Stimulated activated CD8-positive, alpha-beta memory T cell treated with anti-CD3 and anti-CD28 coated beads, Interleukin-12 subunit alpha, Interleukin-12 subunit beta, amount 100 ng/mL, for 4 hours (primary cell): ENCODE measurements at regions not wholly inside any gene's neighbourhood (a gene's known extent, or its start where the extent isn't known, plus 50 kb on each side); places are given as distances from the start of the nearest gene placed in this dataset.

ENCODE experiments used
- DNase-seq: peaks from one replicate; pipeline ENCODE4 v3.0.0-alpha.2; 2020; ENCODE audit warnings: low read depth

- no peak for DNase-seq
These were observed 209.8 kb upstream of the PLEKHG7 start for GRCh38 chr12:92492995-92493394.

DNA sequence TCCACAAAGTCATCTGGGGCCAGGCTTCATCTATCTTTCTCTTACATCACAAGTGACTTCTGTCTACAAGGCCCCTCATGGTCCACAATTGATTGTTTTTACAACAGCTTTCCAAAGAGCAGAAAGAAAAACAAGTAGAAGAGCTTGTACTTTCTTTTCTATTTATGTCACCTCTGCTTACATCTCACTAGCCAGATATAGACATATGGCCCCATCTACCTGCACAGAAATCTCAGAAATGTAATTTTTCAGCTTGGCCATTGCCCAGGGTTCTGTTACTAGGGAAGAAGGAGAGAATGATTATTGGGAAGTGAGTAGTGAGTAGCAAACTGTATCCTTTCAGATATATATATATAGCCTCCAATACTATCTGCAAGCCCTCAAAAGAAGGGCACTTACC, 210.5 kb upstream of the PLEKHG7 start:
- DNase-seq, result no peak

DNA sequence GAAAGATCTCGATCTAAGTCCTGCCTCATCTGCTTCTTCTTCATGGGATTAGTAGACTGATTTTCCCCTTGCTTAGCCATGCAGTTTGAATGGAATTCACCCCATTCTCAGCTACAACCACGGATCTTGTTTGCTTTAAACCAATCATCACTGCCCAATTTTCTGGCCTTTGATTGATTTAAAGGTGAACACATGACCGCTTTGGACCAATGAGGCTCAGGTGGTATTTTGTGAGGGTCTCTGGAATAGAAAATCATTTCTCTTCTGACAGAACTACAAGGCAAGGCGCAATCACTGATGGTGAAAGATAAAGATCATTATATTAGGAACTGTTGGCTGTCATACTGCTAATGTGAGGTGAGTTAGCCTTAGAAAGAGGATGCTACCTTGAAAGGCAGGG, 213.0 kb upstream of the PLEKHG7 start:
- DNase-seq, result no peak

GRCh38 chr12:92488735-92489134, 214.1 kb upstream of the PLEKHG7 start:
- DNase-seq, result no peak

DNA sequence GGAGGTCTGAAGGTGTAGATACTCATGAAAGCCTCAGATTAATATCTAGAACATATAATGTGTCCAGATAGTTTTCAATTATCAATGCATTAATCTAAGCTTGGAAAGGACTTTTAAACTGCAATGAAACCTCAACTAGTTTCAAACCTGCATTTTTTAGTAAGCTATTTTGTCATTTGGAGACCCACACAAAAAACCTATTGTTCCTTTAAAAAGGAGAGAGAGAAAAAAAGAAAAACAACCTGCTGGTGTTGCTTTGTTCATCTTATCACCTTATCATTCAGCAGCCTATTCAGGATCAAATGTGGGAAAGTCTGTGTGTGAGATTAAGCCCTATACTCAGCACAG, 215.7 kb upstream of the PLEKHG7 start:
- DNase-seq, result no peak

- no peak for DNase-seq
These were observed 216.2 kb upstream of the PLEKHG7 start for GRCh38 chr12:92486443-92487137.

- DNase-seq, result no peak
These were observed 217.1 kb upstream of the PLEKHG7 start for GRCh38 chr12:92485351-92486348.

- DNase-seq, result no peak
These were observed 220.2 kb upstream of the PLEKHG7 start for GRCh38 chr12:92482599-92482998.

DNA sequence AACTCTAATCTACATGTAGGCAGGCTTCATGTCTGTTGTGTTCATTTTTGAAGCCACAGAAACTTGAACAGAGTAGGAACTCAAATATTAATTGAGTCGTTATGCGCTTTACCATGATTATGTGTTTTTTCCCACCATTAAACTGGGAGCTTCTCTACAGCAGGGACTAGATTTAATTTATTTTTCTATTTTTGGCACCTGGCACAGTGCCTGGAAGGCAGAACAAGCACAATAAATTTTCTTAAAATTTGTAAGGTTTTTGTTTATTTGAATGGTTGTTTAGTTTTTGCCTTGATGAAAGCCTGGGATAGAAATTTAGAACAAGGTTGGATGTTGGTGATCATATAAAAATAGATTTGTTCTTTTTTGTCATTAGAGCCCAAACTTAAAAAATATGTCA, 221.7 kb upstream of the PLEKHG7 start:
- DNase-seq, result no peak

DNA sequence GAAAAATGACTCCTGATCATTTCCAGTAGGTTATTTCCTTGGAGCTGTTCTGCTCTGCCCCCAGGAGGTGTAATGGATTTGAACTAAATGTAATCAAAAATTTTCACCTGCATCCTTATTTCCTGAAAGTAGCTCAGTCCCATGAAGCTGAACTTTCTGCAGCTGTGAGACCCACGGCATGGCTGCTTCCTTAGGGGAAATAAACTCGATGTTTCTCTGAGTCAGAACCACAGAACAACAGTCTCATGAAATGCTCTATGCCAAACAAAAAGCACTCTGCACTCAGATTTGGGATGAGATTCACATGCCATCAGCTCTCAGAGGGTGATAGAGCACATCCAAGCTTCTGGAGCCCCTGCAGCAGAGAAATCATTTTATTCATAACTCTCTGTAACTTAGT, 224.1 kb upstream of the PLEKHG7 start:
- no peak for DNase-seq

- DNase-seq, result no peak
These were observed 225.9 kb upstream of the PLEKHG7 start for GRCh38 chr12:92476844-92477243.

GRCh38 chr12:92473564-92473963, 229.2 kb upstream of the PLEKHG7 start:
- no peak for DNase-seq

DNA sequence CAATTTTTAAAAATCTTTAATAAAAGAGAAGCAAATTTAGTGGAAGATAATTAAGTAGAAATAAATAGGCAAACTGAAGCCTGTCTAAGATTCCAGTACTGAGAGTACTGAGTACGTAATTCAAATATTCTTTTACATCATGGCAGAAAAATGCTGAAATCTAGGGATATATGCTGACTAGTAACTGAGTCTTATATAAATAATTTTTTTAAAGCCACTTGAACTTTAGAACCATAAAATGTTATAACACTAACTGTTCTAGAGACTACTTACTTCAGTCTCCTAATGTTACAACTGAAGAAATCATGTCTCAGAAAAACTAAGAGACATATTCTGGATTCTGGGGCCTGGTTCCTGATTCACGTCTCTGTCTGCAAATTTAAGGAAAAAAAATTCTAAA, 230.6 kb upstream of the PLEKHG7 start:
- DNase-seq, result no peak

GRCh38 chr12:92471551-92471950, 231.2 kb upstream of the PLEKHG7 start:
- no peak for DNase-seq

DNA sequence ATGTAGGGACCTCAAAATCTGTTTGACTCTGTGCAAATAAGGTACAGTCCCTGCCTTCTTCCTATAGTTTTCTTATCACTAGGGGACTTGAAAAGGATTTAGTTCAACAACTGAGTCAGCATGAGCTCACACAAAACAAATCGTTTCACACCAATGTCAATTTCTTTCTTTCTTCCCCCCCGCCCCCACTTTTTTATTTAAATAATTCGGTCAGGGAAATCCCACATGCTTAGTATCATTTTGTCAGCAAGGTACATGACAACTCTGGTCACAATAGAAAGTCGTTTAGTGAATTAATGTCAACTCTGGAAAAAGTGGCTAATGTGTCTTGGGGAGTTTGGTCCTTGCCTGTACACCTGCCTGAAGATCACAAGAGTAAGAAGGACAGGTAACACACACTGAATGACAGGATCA, 232.2 kb upstream of the PLEKHG7 start:
- DNase-seq, result no peak

- no peak for DNase-seq
These were observed 233.0 kb upstream of the PLEKHG7 start for GRCh38 chr12:92469837-92470236.

GRCh38 chr12:92468358-92469020, 234.3 kb upstream of the PLEKHG7 start:
- DNase-seq, result no peak

GRCh38 chr12:92467886-92468285, 234.9 kb upstream of the PLEKHG7 start:
- DNase-seq, result no peak

DNA sequence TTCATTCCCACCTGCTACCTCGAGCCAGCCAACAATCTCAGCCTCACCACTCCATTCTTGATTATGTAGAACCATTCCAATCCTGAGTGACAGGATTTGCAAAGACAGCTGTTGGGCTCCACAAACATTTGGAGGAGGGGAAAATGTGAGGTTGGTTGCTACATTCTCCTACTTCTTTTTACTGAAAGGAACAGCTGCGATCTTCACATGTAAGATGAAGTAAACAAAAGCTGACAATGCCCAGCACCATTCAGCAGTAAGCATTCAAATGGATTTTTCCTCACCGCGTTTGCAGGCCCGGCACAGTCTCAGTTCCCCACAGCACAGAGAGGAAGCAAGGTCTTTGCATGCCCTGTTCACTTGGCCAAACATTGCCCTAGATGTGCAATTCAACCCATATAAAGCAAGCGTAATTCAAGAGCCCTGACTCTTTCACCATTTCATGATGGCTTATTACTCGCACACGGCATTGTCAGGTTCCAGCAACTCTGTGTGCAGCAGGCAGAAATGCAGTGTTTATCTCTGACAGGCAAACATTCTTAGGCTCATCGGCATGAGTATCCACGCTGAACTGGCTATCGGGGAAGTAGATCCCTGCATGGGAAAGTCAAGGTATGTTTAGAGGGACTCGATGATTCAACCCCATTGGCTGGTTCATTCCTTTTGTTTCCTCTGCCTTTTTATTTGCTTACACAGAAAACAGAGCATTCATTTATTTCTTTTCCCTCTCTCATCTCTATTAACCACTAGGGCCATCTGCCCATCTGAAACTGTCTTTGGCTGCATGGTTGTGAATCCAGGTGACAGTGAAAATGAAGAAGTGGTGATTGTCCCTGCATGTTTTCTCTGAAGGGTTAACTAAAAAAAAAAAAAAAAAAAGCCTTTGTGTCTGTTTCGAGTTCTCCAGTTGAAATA, 236.1 kb upstream of the PLEKHG7 start:
- no peak for DNase-seq

GRCh38 chr12:92465786-92466295, 236.9 kb upstream of the PLEKHG7 start:
- DNase-seq, result no peak

GRCh38 chr12:92464911-92465310, 237.9 kb upstream of the PLEKHG7 start:
- DNase-seq, result no peak

- DNase-seq, result no peak
These were observed 239.6 kb upstream of the PLEKHG7 start for GRCh38 chr12:92463171-92463570.
